SH-SY5Y (cell line): ENCODE measurements at regions not wholly inside any gene's neighbourhood (a gene's known extent, or its start where the extent isn't known, plus 50 kb on each side); places are given as distances from the start of the nearest gene placed in this dataset.

Experiments
- GATA2 ChIP-seq: IDR thresholded peaks from 2 replicates; pipeline ENCODE4 v1.6.1; 2011; ENCODE audit warnings: mild to moderate bottlenecking, low read depth, low read length
- GATA3 ChIP-seq: IDR thresholded peaks from 2 replicates; pipeline ENCODE4 v1.6.1; 2011; ENCODE audit warnings: low read depth, mild to moderate bottlenecking, low read length, moderate library complexity

DNA sequence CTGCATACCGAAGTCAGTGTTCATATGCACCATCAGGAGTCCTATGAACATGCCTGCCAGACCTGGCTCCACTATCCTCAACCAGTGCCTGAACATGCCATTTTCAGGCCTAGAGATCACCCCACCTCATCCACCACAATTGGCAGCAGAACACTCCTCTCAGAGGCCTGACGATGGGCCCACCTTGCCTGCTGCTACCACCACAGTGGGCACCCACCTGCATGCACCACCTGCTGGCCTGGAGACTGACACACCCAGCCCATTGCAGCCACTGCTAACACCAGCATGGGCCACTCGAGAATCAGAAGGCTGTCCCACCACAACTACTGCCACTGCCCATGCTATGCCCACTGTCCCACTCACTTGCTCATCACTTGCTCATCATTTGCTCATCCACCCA is 130.7 kb upstream of the FAM13C start:
- TF ChIP-seq GATA2 (no peak), GATA3 (no peak)
